Common myeloid progenitor, CD34-positive (primary cell): ENCODE measurements at regions not wholly inside any gene's neighbourhood (a gene's known extent, or its start where the extent isn't known, plus 50 kb on each side); places are given as distances from the start of the nearest gene placed in this dataset.

ENCODE experiments used
- CTCF ChIA-PET: fragments of 350-600 bp; sonication (Branson Sonifier 250); formaldehyde crosslinking; loops from one replicate; lab custom pipeline; 2021; ENCODE audit warnings: antibody characterized with exemption; lab: Charles Lee
- POLR2A ChIA-PET: fragments of 350-600 bp; sonication (Branson Sonifier 250); formaldehyde crosslinking; loops from one replicate; lab custom pipeline; 2021; ENCODE audit warnings: antibody characterized with exemption; lab: Charles Lee
- DNase-seq, 3 donors: peaks; one replicate each; pipeline versions ENCODE4 v3.0.0 to v3.0.0-alpha.2; 2013
- H3K27ac ChIP-seq, 2 experiments: 1 replicate in 1 of 2; 2 replicates in 1 of 2; pipeline ENCODE4 v1.7.0; 2013; ENCODE audit warnings: inconsistent platforms in 2 of 2, low read length in 2 of 2, mild to moderate bottlenecking in 2 of 2, low read depth in 1 of 2, moderate library complexity in 1 of 2; ENCODE audit not compliant: severe bottlenecking in 2 of 2, insufficient read depth in 1 of 2, poor library complexity in 1 of 2
- H3K27me3 ChIP-seq, 5 experiments: replicated peaks in 2 of 5; 1 replicate in 3 of 5; 2 replicates in 2 of 5; pipeline versions ENCODE4 v1.6.1 to v1.7.0; 2013; ENCODE audit warnings: low read length in 4 of 5, mild to moderate bottlenecking in 2 of 5, moderate library complexity in 2 of 5, inconsistent platforms in 1 of 5; ENCODE audit not compliant: insufficient read depth in 5 of 5, control insufficient read depth in 4 of 5
- H3K36me3 ChIP-seq, 4 experiments: 1 replicate in 2 of 4; 2 replicates in 2 of 4; pipeline versions ENCODE4 v1.6.1 to v1.7.0; 2013; ENCODE audit warnings: low read length in 3 of 4, control low read depth in 1 of 4, mild to moderate bottlenecking in 1 of 4; ENCODE audit not compliant: control insufficient read depth in 4 of 4, insufficient read depth in 4 of 4
- H3K4me1 ChIP-seq, 4 experiments: 1 replicate in 3 of 4; 2 replicates in 1 of 4; pipeline versions ENCODE4 v1.6.1 to v1.7.1; 2013; ENCODE audit warnings: low read length in 3 of 4, mild to moderate bottlenecking in 3 of 4, control low read depth in 1 of 4, inconsistent platforms in 1 of 4, moderate library complexity in 1 of 4; ENCODE audit not compliant: control insufficient read depth in 4 of 4, insufficient read depth in 4 of 4; ENCODE audit errors: control extremely low read depth in 1 of 4
- H3K4me3 ChIP-seq, 7 experiments: 1 replicate in 4 of 7; 2 replicates in 3 of 7; pipeline versions ENCODE4 v1.5.1 to v1.7.0; 2013; ENCODE audit warnings: mild to moderate bottlenecking in 7 of 7, low read length in 6 of 7, moderate library complexity in 6 of 7, inconsistent platforms in 2 of 7, low read depth in 2 of 7, control low read depth in 1 of 7; ENCODE audit not compliant: insufficient read depth in 4 of 7, control insufficient read depth in 1 of 7; ENCODE audit errors: extremely low read depth in 1 of 7
- H3K9me3 ChIP-seq, 5 experiments: 1 replicate in 4 of 5; 2 replicates in 1 of 5; pipeline versions ENCODE4 v1.6.1 to v1.7.1; 2013; ENCODE audit warnings: low read length in 4 of 5, mild to moderate bottlenecking in 2 of 5, inconsistent platforms in 1 of 5, low read depth in 1 of 5, moderate library complexity in 1 of 5; ENCODE audit not compliant: control insufficient read depth in 4 of 5, insufficient read depth in 2 of 5; ENCODE audit errors: control extremely low read depth in 1 of 5
- WGBS: methylation state at CpG from one replicate; pipeline ENCODE4 v1.1.5; 2013; ENCODE audit not compliant: insufficient coverage; 5-methylcytosine and 5-hydroxymethylcytosine counted together

DNA sequence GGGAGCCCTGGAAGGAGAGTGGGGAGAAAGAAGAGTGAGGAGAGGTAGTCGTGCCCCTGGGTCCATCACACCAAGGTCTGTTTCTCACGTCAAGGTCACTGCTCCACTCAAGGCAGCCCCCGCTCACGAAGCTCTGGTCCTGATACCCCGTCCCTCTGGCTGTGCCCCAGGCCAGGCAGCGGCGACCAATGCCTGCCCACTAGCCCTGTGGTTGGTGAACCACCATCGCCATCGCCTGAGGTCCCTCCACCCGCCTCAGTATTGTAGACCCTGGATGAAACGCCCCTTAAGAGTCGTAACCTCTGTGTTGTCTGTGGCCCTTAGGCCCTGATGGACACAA is 378.3 kb upstream of the MYT1L start:
- Histone ChIP-seq H3K4me3 (no peak overlapping the region), H3K36me3 (no peaks in the 10 kb centered on the region), H3K4me1 (peaks cover 0 to 40% (median 30%) of the 10 kb centered on the region in 4 experiments), H3K27me3 (peaks cover 0 to 5% (median 0%) of the 10 kb centered on the region in 5 experiments), H3K27ac (no peak overlapping the region), H3K9me3 (no peaks in the 10 kb centered on the region)
- ChIA-PET POLR2A (no interaction called here), CTCF (no interaction called here)
- no peak for DNase-seq
- 96% methylated on average over 12 of the region's 12 CpGs for WGBS

DNA sequence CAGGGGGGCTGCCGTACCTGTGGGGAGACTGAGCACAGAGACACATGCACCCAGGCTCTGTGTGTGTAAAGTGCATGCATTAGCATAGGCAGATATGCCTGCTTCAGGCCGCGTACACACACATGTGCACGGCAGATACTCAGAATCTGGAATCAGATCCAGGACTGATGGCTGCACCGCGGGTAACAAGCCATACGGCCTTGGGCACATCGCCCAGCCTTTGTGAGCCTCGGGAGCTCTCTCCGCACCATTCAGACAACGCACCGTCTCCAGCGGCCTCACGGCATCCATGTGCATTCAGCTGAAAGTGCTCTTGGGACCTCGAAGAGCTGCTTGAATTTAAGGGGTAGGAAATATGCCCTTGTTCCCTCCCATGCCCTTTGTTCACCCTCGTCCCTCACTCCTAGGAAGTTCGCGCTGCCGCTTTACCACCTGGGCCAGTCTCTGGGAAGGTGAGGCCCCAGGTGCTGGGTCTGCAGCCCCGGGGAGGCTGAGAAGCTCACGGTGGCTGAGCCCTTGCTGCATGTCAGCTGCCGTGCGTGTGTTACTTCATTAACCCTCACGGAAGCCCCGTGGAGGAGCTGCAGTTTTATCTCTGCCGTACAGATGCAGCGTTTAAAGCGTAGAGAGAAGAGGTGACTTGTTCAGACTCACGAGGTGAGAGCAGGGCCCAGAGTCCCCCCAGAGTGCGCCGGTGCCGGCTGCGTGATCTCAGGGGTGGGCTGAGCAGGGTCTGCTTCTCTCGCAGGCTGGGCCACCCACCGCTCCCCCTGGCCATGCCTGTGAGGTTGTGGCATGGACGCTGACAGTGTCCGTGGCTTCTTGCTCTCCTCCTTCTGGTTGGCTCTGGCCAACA is 377.7 kb upstream of the MYT1L start:
- peak in 1 of 3 donors; percentile 27 for DNase-seq
- ChIA-PET CTCF (no interaction called here), POLR2A (interaction anchor here (0.5 kb wide), 1 partner anchor 24 kb away, joined by 3 read pairs; no protein-coding TSS in a partner anchor)
- Histone ChIP-seq H3K27me3 (peaks cover 0 to 5% (median 0%) of the 10 kb centered on the region in 5 experiments), H3K4me1 (peaks cover 0 to 46% (median 36%) of the 10 kb centered on the region in 4 experiments), H3K4me3 (no peak overlapping the region), H3K9me3 (no peaks in the 10 kb centered on the region), H3K27ac (no peak overlapping the region), H3K36me3 (no peaks in the 10 kb centered on the region)
- WGBS: 95% methylated on average over 34 of the region's 37 CpGs

DNA sequence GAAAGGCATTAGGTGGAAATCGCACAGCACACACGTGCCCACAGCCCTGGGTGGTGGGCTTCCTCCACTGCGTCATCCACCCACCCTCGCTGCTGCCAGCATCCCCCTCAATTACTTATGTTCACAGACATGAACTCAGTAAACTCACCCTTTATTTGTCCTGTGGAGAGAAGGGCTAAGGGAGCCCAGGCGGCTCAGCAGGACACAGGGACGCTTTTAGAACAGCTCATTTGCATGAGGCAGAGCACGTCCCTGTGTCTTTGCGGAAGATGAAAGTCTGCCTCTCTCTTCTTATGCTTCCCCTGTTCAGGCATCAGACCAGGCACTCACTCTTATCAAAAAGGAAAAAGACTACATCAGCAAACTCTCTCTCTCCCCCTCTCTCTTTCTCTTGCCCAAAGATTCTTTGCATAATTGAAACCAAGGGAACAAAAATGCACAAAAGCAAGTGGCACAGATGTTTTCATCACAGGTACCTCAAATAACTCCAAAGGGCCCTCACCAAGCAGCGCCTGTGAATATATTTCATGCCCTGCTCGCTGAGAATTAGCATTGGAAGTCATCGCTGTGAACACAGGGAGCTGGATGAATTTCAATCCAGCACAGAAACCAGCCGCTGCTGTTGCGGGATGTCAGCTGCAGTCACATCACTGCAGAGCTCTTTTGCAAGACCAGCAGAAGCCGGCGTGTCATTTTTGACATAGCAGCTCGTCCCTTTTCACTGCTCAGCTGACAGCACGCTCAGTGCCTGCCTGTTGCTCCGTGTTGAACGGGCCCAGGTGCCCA is 376.3 kb upstream of the MYT1L start:
- Histone ChIP-seq H3K9me3 (no peaks in the 10 kb centered on the region), H3K36me3 (no peaks in the 10 kb centered on the region), H3K27ac (no peak overlapping the region), H3K27me3 (peaks cover 0 to 1% (median 0%) of the 10 kb centered on the region in 5 experiments), H3K4me3 (no peak overlapping the region), H3K4me1 (peaks cover 0 to 60% (median 49%) of the 10 kb centered on the region in 4 experiments)
- DNase-seq: no peak
- ChIA-PET CTCF (interaction anchor here (0.9 to 1.5 kb wide), 2 partner anchors 9 to 10 kb away, joined by 3 to 4 read pairs; no protein-coding TSS in a partner anchor), POLR2A (no interaction called here)
- WGBS: 95% methylated on average over 16 of the region's 19 CpGs

DNA sequence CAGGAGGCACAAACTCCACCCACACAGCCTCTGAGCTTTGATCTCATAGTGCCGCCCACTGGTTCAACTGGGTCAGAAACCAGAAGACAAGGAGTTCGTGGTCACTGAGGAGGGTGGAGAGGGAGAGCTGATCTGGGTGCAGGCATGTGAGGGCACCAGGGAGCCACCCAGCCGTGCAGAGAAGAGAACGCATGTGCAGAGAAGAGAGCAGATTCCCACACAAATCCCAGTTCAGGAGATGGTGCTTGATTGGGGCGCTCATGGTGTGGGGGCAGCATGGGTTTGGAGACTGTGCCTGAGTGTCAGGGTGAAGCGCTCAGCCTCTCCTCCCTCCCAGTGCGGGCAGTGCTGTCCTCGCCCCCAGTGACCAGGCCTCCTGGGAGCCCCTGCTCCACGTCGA is 375.2 kb upstream of the MYT1L start:
- POLR2A ChIA-PET: no interaction called here
- no peaks in the 10 kb centered on the region for H3K9me3 ChIP-seq
- no peaks in the 10 kb centered on the region for H3K36me3 ChIP-seq
- H3K27ac ChIP-seq: no peak overlapping the region
- no peaks in the 10 kb centered on the region for H3K27me3 ChIP-seq
- no peak for DNase-seq
- 58% methylated on average over 10 of the region's 10 CpGs for WGBS
- peak overlapping the region in 1 of 7 experiments; percentile 11 for H3K4me3 ChIP-seq
- CTCF ChIA-PET: interaction anchor here (0.9 to 1.5 kb wide), 3 partner anchors 8 to 23 kb away, joined by 3 to 4 read pairs (median 4); no protein-coding TSS in a partner anchor
- peaks cover 0 to 62% (median 50%) of the 10 kb centered on the region in 4 experiments for H3K4me1 ChIP-seq

DNA sequence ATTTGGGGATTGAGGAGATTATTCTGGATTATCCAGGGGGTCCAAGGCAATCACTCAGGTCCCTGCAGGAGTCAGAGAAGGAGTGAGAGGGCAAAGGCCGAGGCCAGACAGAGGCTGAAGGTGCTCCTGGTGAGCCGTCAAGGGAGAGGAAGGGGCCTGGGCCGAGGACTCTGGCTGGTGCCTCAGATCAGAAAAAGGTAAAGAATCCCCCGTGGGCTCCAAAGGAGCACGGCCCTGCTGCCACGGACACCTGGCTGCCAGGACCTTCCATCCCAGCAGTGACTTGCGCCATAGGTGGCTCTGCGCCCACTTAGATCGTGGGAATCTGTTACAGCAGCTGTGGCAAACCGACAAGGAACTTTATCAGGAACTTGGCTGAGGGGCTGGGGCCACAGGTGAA is 374.8 kb upstream of the MYT1L start:
- H3K27ac ChIP-seq: no peak overlapping the region
- no peaks in the 10 kb centered on the region for H3K36me3 ChIP-seq
- no peaks in the 10 kb centered on the region for H3K9me3 ChIP-seq
- peaks cover 0 to 62% (median 50%) of the 10 kb centered on the region in 4 experiments for H3K4me1 ChIP-seq
- 56% methylated on average over 6 of the region's 10 CpGs for WGBS
- DNase-seq: no peak
- POLR2A ChIA-PET: no interaction called here
- CTCF ChIA-PET: interaction anchor here (1.3 kb wide), 1 partner anchor 23 kb away, joined by 4 read pairs; no protein-coding TSS in a partner anchor
- no peaks in the 10 kb centered on the region for H3K27me3 ChIP-seq
- H3K4me3 ChIP-seq: peak overlapping the region in 1 of 7 experiments; percentile 11

DNA sequence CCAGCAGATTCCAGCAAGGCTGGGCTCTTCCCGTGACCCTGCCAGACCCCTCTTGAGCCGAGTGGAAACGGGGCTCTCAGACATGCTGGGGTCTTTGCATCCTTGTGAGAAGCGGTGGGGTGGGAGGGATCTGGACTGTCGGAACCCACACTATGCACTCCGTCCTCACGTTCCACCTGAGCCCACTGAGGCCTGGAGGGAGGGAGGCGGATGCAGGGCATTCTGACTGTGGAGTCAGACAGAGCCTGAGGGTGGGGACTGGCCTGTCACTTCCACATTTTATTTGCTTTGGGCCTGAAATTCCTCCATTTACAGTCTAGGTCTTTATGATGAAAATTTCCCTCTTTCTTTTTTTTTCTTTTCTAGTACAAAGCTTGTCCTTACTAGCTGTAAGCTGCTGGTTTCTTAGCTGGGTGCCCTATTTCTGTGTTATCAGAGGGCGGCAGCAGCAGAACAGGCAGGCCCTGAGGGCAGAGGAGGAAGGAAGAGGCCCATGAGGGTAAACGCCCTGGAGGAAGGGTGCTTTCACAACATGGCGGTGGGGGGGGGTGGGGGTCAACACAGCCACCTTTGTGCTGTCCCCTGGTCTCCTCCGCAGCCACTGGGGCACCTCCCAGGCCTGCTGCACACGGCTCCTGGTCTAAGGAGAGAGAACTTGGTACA is 373.5 kb upstream of the MYT1L start:
- Histone ChIP-seq H3K27ac (peak overlapping the region; percentile 40 to 72), H3K36me3 (no peaks in the 10 kb centered on the region), H3K27me3 (no peaks in the 10 kb centered on the region), H3K9me3 (no peaks in the 10 kb centered on the region), H3K4me3 (peak overlapping the region in 2 of 7 experiments; percentile 1 to 20), H3K4me1 (peaks cover 0 to 62% (median 50%) of the 10 kb centered on the region in 4 experiments)
- peak; percentile 85 to 96 (median 92) for DNase-seq
- ChIA-PET CTCF (interaction anchor here (1.3 kb wide), 3 partner anchors 9 to 21 kb away, joined by 3 to 6 read pairs (median 4); no protein-coding TSS in a partner anchor), POLR2A (interaction anchor here (0.6 kb wide), 1 partner anchor 11 kb away, joined by 3 read pairs; no protein-coding TSS in a partner anchor)
- 34% methylated on average over 10 of the region's 13 CpGs for WGBS
